SK-N-SH (cell line): ENCODE measurements at regions not wholly inside any gene's neighbourhood (a gene's known extent, or its start where the extent isn't known, plus 50 kb on each side); places are given as distances from the start of the nearest gene placed in this dataset.

Experiments used
- CTCF ChIP-seq: fragments of 200-600 bp; sonication (generic); IDR thresholded peaks from 2 replicates; pipeline ENCODE4 v1.6.1; 2017; ENCODE audit warnings: antibody characterized with exemption, mild to moderate bottlenecking, moderate library complexity
- EP300 ChIP-seq, 2 experiments: IDR thresholded peaks; 2 replicates each; pipeline versions ENCODE4 v1.4.0 to v1.6.1; 2012; ENCODE audit warnings: borderline replicate concordance in 1 of 2, low read depth in 1 of 2, low read length in 1 of 2
- EZH2phosphoT487 ChIP-seq: fragments of 200-600 bp; sonication (generic); IDR thresholded peaks from 2 replicates; pipeline ENCODE4 v1.6.1; 2017; ENCODE audit warnings: low read depth, mixed run types, mild to moderate bottlenecking, antibody characterized with exemption, moderate library complexity, borderline replicate concordance
- FOSL2 ChIP-seq: IDR thresholded peaks from 2 replicates; pipeline ENCODE4 v1.4.0; 2012; ENCODE audit warnings: low read depth, mild to moderate bottlenecking, moderate library complexity, borderline replicate concordance
- FOXJ3 ChIP-seq: sonication (generic); formaldehyde crosslinking; IDR thresholded peaks from 2 replicates; pipeline ENCODE4 v1.5.1; 2020; ENCODE audit warnings: mild to moderate bottlenecking, missing genetic modification reagents
- GATA2 ChIP-seq: sonication (generic); formaldehyde crosslinking; IDR thresholded peaks from 2 replicates; pipeline ENCODE4 v1.5.0; 2020; ENCODE audit warnings: mild to moderate bottlenecking, missing genetic modification reagents
- MAX ChIP-seq: IDR thresholded peaks from 2 replicates; pipeline ENCODE4 v1.4.0; 2012; ENCODE audit warnings: low read depth
- NFIC ChIP-seq: IDR thresholded peaks from 2 replicates; pipeline ENCODE4 v1.4.0; 2012; ENCODE audit warnings: borderline replicate concordance
- POLR2AphosphoS5 ChIP-seq: IDR thresholded peaks from 2 replicates; pipeline ENCODE4 v1.6.1; 2012; ENCODE audit warnings: low read depth, low read length
- REST ChIP-seq: IDR thresholded peaks from 2 replicates; pipeline ENCODE4 v1.6.1; 2012; ENCODE audit warnings: mild to moderate bottlenecking, low read depth, low read length, moderate library complexity
- SIN3A ChIP-seq: IDR thresholded peaks from 2 replicates; pipeline ENCODE4 v1.6.1; 2012; ENCODE audit warnings: low read depth, mild to moderate bottlenecking, low read length, moderate library complexity, borderline replicate concordance
- SMC3 ChIP-seq: IDR thresholded peaks from 2 replicates; pipeline ENCODE4 v1.6.1; 2012; ENCODE audit warnings: low read depth, low read length, improper control_type of control experiment
- TAF1 ChIP-seq: IDR thresholded peaks from 2 replicates; pipeline ENCODE4 v1.6.1; 2012; ENCODE audit warnings: low read depth, mild to moderate bottlenecking, low read length, moderate library complexity, borderline replicate concordance

DNA sequence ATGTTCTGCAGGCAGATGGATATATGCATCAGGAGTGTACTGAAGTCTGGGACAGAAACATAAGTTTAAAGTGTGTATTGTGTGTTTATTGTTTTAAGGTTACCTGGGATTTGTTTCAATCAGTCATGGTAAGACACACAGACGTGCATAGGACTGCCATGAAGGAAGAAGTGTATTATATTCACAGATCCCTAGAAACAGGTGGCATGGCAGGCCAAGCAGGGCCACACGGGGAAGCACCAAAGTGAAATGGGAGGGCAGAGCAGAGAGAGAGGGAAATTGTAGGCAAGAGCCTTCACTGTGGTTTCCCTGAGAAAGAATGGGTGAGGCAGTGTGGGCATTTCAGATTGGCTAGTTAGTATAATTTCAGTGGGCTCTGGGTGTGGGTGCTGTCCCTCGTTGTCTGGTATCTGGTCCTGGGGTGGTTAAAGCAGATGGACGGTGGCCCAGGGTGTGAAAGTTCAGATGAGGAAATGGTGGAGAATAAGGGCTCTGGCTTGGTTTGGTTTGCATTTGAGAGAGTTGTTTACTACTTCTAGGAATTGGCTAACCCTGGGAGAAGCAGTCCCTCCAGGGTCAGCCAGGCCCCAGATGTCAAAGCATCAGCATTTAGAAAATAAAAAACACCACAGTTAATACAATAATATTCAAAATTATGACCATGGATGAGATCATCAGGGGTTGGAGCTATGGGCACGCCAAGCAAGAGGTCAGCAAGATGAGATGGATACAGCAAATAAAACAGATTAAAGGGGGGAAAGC, 160.0 kb downstream of the LRRC30 start:
- TF ChIP-seq TAF1 (no peak), EZH2phosphoT487 (no peak), CTCF (no peak), NFIC (no peak), POLR2AphosphoS5 (no peak), MAX (no peak), REST (no peak), GATA2 (no peak), FOXJ3 (CRISPR knock-in tag) (no peak), SMC3 (no peak), EP300 (IDR thresholded peaks at IDR 0.05; ENCODE audit: borderline replicate concordance in 1 of 2, low read depth in 1 of 2, low read length in 1 of 2) (no peak), FOSL2 (no peak), SIN3A (no peak)
